ENCODE measurements at regions not wholly inside any gene's neighbourhood (a gene's known extent, or its start where the extent isn't known, plus 50 kb on each side); places are given as distances from the start of the nearest gene placed in this dataset.

DNA sequence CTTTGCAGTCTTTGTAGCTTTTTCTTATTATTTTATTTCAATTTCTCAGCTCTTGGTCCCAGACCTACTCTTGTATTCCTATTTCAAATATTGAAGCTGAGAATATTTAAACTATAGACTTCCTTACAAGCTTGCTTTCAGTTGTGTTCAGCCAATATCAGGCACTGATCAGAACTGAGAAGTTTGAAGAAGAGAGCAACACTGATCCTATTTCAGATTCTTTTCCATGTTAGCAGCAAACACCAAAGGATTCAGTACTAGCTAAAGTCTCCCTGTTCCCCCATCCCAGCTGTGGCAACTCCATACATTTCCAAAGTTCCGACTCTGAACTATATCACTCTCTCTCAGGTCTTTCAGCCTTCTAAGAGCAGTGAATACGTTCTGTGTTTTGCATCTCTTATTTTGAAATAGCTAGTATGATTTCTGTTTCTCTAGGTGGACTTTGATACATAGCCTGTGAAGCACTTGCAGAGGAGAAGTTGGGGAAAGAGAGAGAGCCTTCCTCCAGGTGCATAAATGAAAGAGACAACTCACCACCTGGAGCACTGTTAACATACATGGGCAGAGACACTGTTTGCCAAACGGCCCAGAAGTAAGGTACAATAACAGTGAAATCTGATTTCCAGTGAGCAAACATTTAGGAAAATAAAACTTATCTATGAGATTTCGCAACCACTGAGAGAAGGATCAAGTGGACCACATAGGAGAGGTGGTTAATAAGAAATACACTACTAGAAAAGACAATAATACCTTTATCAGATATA lies 135.0 kb upstream of the ZNF804A start:
- no peak overlapping the region for H3K27ac ChIP-seq (ENCODE audit: low read depth, low read length)
- CTCF ChIA-PET: no interaction called here
- ATAC-seq (no peak), DNase-seq (ENCODE audit: low read depth, low spot score) (no peak)
- no peak overlapping the region for H3K4me2 ChIP-seq (ENCODE audit: low read length)
- no peaks in the 10 kb centered on the region for H3K27me3 ChIP-seq (ENCODE audit: insufficient read depth, low read length)
- H3K79me2 ChIP-seq (ENCODE audit: insufficient read depth, low read length): no peaks in the 10 kb centered on the region
- H3K4me3 ChIP-seq (replicated peaks in 1 of 2; ENCODE audit: low read depth in 1 of 2, low read length in 2 of 2): no peak overlapping the region
- TF ChIP-seq CEBPB (IDR thresholded peaks at IDR 0.05; ENCODE audit: low read depth): no peak
- no peak for TF ChIP-seq SRF (IDR thresholded peaks at IDR 0.05; ENCODE audit: low read depth)
- TF ChIP-seq SP1 (IDR thresholded peaks at IDR 0.05; ENCODE audit: low read depth): no peak
- TF ChIP-seq MAX (IDR thresholded peaks at IDR 0.05): no peak
- TF ChIP-seq ZFX (IDR thresholded peaks at IDR 0.05): no peak
- TF ChIP-seq CBX3 (IDR thresholded peaks at IDR 0.05; ENCODE audit: low read depth): no peak
- TF ChIP-seq EGR1 (IDR thresholded peaks at IDR 0.05; ENCODE audit: low read depth): no peak
- TF ChIP-seq, protein P1, sequence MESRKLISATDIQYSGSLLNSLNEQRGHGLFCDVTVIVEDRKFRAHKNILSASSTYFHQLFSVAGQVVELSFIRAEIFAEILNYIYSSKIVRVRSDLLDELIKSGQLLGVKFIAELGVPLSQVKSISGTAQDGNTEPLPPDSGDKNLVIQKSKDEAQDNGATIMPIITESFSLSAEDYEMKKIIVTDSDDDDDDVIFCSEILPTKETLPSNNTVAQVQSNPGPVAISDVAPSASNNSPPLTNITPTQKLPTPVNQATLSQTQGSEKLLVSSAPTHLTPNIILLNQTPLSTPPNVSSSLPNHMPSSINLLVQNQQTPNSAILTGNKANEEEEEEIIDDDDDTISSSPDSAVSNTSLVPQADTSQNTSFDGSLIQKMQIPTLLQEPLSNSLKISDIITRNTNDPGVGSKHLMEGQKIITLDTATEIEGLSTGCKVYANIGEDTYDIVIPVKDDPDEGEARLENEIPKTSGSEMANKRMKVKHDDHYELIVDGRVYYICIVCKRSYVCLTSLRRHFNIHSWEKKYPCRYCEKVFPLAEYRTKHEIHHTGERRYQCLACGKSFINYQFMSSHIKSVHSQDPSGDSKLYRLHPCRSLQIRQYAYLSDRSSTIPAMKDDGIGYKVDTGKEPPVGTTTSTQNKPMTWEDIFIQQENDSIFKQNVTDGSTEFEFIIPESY (IDR thresholded peaks at IDR 0.05; ENCODE audit: extremely low read depth, insufficient replicate concordance, low read length): no peak
- TF ChIP-seq JUND (IDR thresholded peaks at IDR 0.05): no peak
- no peak for TF ChIP-seq CTCF (IDR thresholded peaks at IDR 0.05 in 2 of 3, conservative IDR thresholded peaks at IDR 0.05 in 1 of 3; ENCODE audit: borderline replicate concordance in 1 of 3, insufficient read depth in 1 of 3, low read depth in 2 of 3, low read length in 2 of 3)
- TF ChIP-seq POLR2AphosphoS5 (IDR thresholded peaks at IDR 0.05; ENCODE audit: low read depth, low read length): no peak
- no peak for TF ChIP-seq EZH2phosphoT487 (IDR thresholded peaks at IDR 0.05; ENCODE audit: borderline replicate concordance)
- no peak for TF ChIP-seq YY1 (IDR thresholded peaks at IDR 0.05; ENCODE audit: extremely low read depth, insufficient replicate concordance, low read depth, low read length)
- TF ChIP-seq SIN3A (IDR thresholded peaks at IDR 0.05; ENCODE audit: low read depth): no peak
- TF ChIP-seq, protein P2, sequence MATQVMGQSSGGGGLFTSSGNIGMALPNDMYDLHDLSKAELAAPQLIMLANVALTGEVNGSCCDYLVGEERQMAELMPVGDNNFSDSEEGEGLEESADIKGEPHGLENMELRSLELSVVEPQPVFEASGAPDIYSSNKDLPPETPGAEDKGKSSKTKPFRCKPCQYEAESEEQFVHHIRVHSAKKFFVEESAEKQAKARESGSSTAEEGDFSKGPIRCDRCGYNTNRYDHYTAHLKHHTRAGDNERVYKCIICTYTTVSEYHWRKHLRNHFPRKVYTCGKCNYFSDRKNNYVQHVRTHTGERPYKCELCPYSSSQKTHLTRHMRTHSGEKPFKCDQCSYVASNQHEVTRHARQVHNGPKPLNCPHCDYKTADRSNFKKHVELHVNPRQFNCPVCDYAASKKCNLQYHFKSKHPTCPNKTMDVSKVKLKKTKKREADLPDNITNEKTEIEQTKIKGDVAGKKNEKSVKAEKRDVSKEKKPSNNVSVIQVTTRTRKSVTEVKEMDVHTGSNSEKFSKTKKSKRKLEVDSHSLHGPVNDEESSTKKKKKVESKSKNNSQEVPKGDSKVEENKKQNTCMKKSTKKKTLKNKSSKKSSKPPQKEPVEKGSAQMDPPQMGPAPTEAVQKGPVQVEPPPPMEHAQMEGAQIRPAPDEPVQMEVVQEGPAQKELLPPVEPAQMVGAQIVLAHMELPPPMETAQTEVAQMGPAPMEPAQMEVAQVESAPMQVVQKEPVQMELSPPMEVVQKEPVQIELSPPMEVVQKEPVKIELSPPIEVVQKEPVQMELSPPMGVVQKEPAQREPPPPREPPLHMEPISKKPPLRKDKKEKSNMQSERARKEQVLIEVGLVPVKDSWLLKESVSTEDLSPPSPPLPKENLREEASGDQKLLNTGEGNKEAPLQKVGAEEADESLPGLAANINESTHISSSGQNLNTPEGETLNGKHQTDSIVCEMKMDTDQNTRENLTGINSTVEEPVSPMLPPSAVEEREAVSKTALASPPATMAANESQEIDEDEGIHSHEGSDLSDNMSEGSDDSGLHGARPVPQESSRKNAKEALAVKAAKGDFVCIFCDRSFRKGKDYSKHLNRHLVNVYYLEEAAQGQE (IDR thresholded peaks at IDR 0.05; ENCODE audit: low read depth): no peak
- TF ChIP-seq ATF3 (IDR thresholded peaks at IDR 0.05): no peak
- no peaks in the 10 kb centered on the region for H3K4me1 ChIP-seq (ENCODE audit: control insufficient read depth in 1 of 2, insufficient read depth in 2 of 2, low read length in 2 of 2)
- BruUV-seq (replicated peaks): no TSS peak
- H2AFZ ChIP-seq (ENCODE audit: low read depth, low read length, poor library complexity, severe bottlenecking): no peak overlapping the region
- no peaks in the 10 kb centered on the region for H3K36me3 ChIP-seq (ENCODE audit: control insufficient read depth in 1 of 2, insufficient read depth in 2 of 2, low read length in 2 of 2)
- H3K9ac ChIP-seq (ENCODE audit: low read length): no peak overlapping the region
- POLR2A ChIA-PET: no interaction called here
- intact Hi-C loops (cut with micrococcal nuclease): no loop called here
- no peaks in the 10 kb centered on the region for H3K9me3 ChIP-seq (ENCODE audit: control insufficient read depth in 1 of 2, insufficient read depth in 1 of 2, low read depth in 1 of 2, low read length in 2 of 2)
- RAD21 ChIA-PET (ENCODE audit: low non-redundant PET in 1 of 2, low total read pairs in 2 of 2, uncharacterized antibody in 2 of 2, unreplicated experiment in 2 of 2): no interaction called here
- H3K9me2 ChIP-seq (ENCODE audit: insufficient read depth): no peaks in the 10 kb centered on the region
- no peaks in the 10 kb centered on the region for H4K20me1 ChIP-seq (ENCODE audit: insufficient read depth)
